HepG2 (cell line): ENCODE measurements at regions not wholly inside any gene's neighbourhood (a gene's known extent, or its start where the extent isn't known, plus 50 kb on each side); places are given as distances from the start of the nearest gene placed in this dataset.

ENCODE experiments used
- ATAC-seq: fragments of 200-7000 bp; cut with Tn5 transposase; 3 replicates; pipeline ENCODE4 v1.9.1; 2020; ENCODE audit warnings: mild to moderate bottlenecking, moderate library complexity
- BruUV-seq: library from RNA; stranded (reverse); fragments of 400-500 nt; replicated peaks from 2 replicates; lab custom pipeline; 2021; lab: Mats Ljungman, UMichigan
- CTCF ChIA-PET: fragments of 300-600 bp; formaldehyde crosslinking; extraction: SDS; loops from one replicate; lab custom pipeline; 2021; ENCODE audit warnings: low total read pairs, inconsistent platforms, low intra/inter-chr PET ratio; lab: Yijun Ruan, JAX
- POLR2A ChIA-PET: fragments of 350-600 bp; sonication (Branson Sonifier 250); formaldehyde crosslinking; loops from one replicate; lab custom pipeline; 2020; ENCODE audit warnings: antibody characterized with exemption, inconsistent platforms; lab: Yijun Ruan, JAX
- DNase-seq: peaks from one replicate; pipeline ENCODE4 v3.0.0-alpha.2; 2015; ENCODE audit warnings: low spot score
- FAIRE-seq: peaks from 3 replicates; lab custom pipeline; 2011; peaks lifted over from hg19 to GRCh38; lab: Jason Lieb, UNC
- H2AFZ ChIP-seq: one replicate; pipeline ENCODE4 v1.6.1; 2011; ENCODE audit warnings: low read length, inconsistent platforms
- H3K27ac ChIP-seq: fragments of 300-600 bp; 3 replicates; pipeline ENCODE4 v1.8.0; 2011; ENCODE audit warnings: mixed run types, mild to moderate bottlenecking, mixed read lengths, low read length, inconsistent platforms; ENCODE audit not compliant: insufficient read depth; ENCODE audit errors: extremely low read length
- H3K27me3 ChIP-seq, 2 experiments: fragments of 200-600 bp in 1 of 2; 2 replicates in 1 of 2; 3 replicates in 1 of 2; pipeline versions ENCODE4 v1.6.0 to v1.8.0; 2011; ENCODE audit warnings: low read length in 2 of 2, mild to moderate bottlenecking in 2 of 2, moderate library complexity in 2 of 2, inconsistent platforms in 1 of 2; ENCODE audit not compliant: insufficient read depth in 2 of 2, control insufficient read depth in 1 of 2
- H3K36me3 ChIP-seq, 2 experiments: fragments of 200-600 bp in 1 of 2; replicated peaks in 1 of 2; 2 replicates in 1 of 2; 3 replicates in 1 of 2; pipeline versions ENCODE4 v1.5.1 to v1.8.0; 2011; ENCODE audit warnings: low read length in 2 of 2, inconsistent platforms in 1 of 2; ENCODE audit not compliant: insufficient read depth in 2 of 2, control insufficient read depth in 1 of 2
- H3K4me1 ChIP-seq: 2 replicates; pipeline ENCODE4 v1.5.1; 2012; ENCODE audit warnings: low read length, inconsistent platforms; ENCODE audit not compliant: insufficient read depth
- H3K4me2 ChIP-seq: 2 replicates; pipeline ENCODE4 v1.6.0; 2011; ENCODE audit warnings: low read depth, low read length, inconsistent platforms
- H3K4me3 ChIP-seq, 3 experiments: fragments of 200-600 bp in 1 of 3; sonication (generic), shearing (Covaris generic) in 1 of 3; replicated peaks in 1 of 3; 2 replicates each; pipeline ENCODE4 v1.5.1; 2011 to 2016; ENCODE audit warnings: low read length in 3 of 3, inconsistent platforms in 2 of 3, low read depth in 2 of 3, mild to moderate bottlenecking in 2 of 3, control low read depth in 1 of 3, mixed read lengths in 1 of 3; ENCODE audit not compliant: insufficient read depth in 1 of 3
- H3K79me2 ChIP-seq: one replicate; pipeline ENCODE4 v1.6.1; 2011; ENCODE audit warnings: low read length, inconsistent platforms; ENCODE audit not compliant: insufficient read depth
- H3K9ac ChIP-seq: 2 replicates; pipeline ENCODE4 v1.6.0; 2011; ENCODE audit warnings: mild to moderate bottlenecking, low read depth, low read length, inconsistent platforms; ENCODE audit not compliant: insufficient read depth
- H3K9me3 ChIP-seq: 2 replicates; pipeline ENCODE4 v1.5.1; 2012; ENCODE audit warnings: mild to moderate bottlenecking, low read length
- H4K20me1 ChIP-seq: 2 replicates; pipeline ENCODE4 v1.6.0; 2011; ENCODE audit warnings: inconsistent platforms, mild to moderate bottlenecking, low read length, moderate library complexity; ENCODE audit not compliant: insufficient read depth
- KAT7 ChIP-seq: IDR thresholded peaks from 2 replicates; pipeline ENCODE4 v1.6.1; 2018; ENCODE audit warnings: borderline replicate concordance, missing compliant biosample characterization
- KDM6A ChIP-seq: IDR thresholded peaks from 2 replicates; pipeline ENCODE4 v1.6.1; 2016; ENCODE audit warnings: low read depth
- KLF6 ChIP-seq: IDR thresholded peaks from 2 replicates; pipeline ENCODE4 v1.8.0; 2016; ENCODE audit warnings: missing biosample characterization, missing genetic modification reagents
- MAF1 ChIP-seq: sonication (generic); formaldehyde crosslinking; IDR thresholded peaks from 2 replicates; pipeline ENCODE4 v1.5.0; 2020; ENCODE audit warnings: missing genetic modification reagents, borderline replicate concordance
- MEIS1 ChIP-seq: sonication (generic); formaldehyde crosslinking; IDR thresholded peaks from 2 replicates; pipeline ENCODE4 v1.9.0; 2021; ENCODE audit warnings: mild to moderate bottlenecking, missing genetic modification reagents, moderate library complexity, borderline replicate concordance
- PHF20 ChIP-seq: sonication (generic); formaldehyde crosslinking; IDR thresholded peaks from 2 replicates; pipeline ENCODE4 v1.5.0; 2020; ENCODE audit warnings: mild to moderate bottlenecking, missing genetic modification reagents
- SMYD3 ChIP-seq: sonication (generic); formaldehyde crosslinking; IDR thresholded peaks from 2 replicates; pipeline ENCODE4 v1.8.1; 2023; ENCODE audit warnings: mild to moderate bottlenecking, missing genetic modification reagents
- SOX5 ChIP-seq: IDR thresholded peaks from 2 replicates; pipeline ENCODE4 v1.6.1; 2016; ENCODE audit warnings: borderline replicate concordance
- SOX6 ChIP-seq, 2 experiments: fragments of 450-650 bp in 1 of 2; sonication (generic) in 1 of 2; formaldehyde crosslinking in 1 of 2; IDR thresholded peaks; 2 replicates each; pipeline versions ENCODE4 v1.4.0 to v1.6.1; 2017 to 2020; ENCODE audit warnings: antibody characterized with exemption in 1 of 2, mild to moderate bottlenecking in 1 of 2, missing genetic modification reagents in 1 of 2
- ZNF138 ChIP-seq: sonication (generic); formaldehyde crosslinking; IDR thresholded peaks from 2 replicates; pipeline ENCODE4 v1.5.0; 2020; ENCODE audit warnings: mild to moderate bottlenecking, low read depth, missing genetic modification reagents
- ZNF20 ChIP-seq: sonication (generic); formaldehyde crosslinking; IDR thresholded peaks from 2 replicates; pipeline ENCODE4 v1.4.0; 2020; ENCODE audit warnings: mild to moderate bottlenecking, moderate library complexity, missing genetic modification reagents
- ZNF232 ChIP-seq: sonication (generic); formaldehyde crosslinking; IDR thresholded peaks from 2 replicates; pipeline ENCODE4 v1.4.0; 2020; ENCODE audit warnings: missing genetic modification reagents, borderline replicate concordance
- ZNF33A ChIP-seq: sonication (generic); formaldehyde crosslinking; IDR thresholded peaks from 2 replicates; pipeline ENCODE4 v1.5.1; 2020; ENCODE audit warnings: missing genetic modification reagents, mild to moderate bottlenecking, moderate library complexity, borderline replicate concordance
- ZNF496 ChIP-seq: sonication (generic); formaldehyde crosslinking; IDR thresholded peaks from 2 replicates; pipeline ENCODE4 v1.8.1; 2023; ENCODE audit warnings: mild to moderate bottlenecking, moderate library complexity, missing genetic modification reagents; ENCODE audit not compliant: insufficient replicate concordance
- WGBS: methylation state at CpG from one replicate; pipeline ENCODE4 v1.1.6; 2017; ENCODE audit warnings: low lambda C conversion rate; 5-methylcytosine and 5-hydroxymethylcytosine counted together
- in situ Hi-C: cut with HindIII; loops from 2 replicates; pipeline ENCODE4 v1.10.0; 2017; ENCODE audit warnings: low pct_unique_long_range_greater_than_20kb; ENCODE audit not compliant: extremely low pct_ligation_motif_present
- intact Hi-C: fragments of 100-400 bp; cut with micrococcal nuclease; formaldehyde crosslinking; loops from one replicate; pipeline ENCODE4 v1.10.0; 2022; ENCODE audit not compliant: unreplicated experiment
- TF ChIP-seq, protein P1 (sequence below): sonication (generic); formaldehyde crosslinking; conservative IDR thresholded peaks from 2 replicates; pipeline ENCODE4 v1.4.0; 2020; ENCODE audit warnings: missing genetic modification reagents
- TF ChIP-seq, protein P2 (sequence below): sonication (generic); formaldehyde crosslinking; IDR thresholded peaks from 2 replicates; pipeline ENCODE4 v1.8.0; 2022; ENCODE audit warnings: low read depth, missing genetic modification reagents
- TF ChIP-seq, protein P3 (sequence below): sonication (generic); formaldehyde crosslinking; IDR thresholded peaks from 2 replicates; pipeline ENCODE4 v1.5.1; 2020; ENCODE audit warnings: mild to moderate bottlenecking, missing genetic modification reagents, borderline replicate concordance

DNA sequence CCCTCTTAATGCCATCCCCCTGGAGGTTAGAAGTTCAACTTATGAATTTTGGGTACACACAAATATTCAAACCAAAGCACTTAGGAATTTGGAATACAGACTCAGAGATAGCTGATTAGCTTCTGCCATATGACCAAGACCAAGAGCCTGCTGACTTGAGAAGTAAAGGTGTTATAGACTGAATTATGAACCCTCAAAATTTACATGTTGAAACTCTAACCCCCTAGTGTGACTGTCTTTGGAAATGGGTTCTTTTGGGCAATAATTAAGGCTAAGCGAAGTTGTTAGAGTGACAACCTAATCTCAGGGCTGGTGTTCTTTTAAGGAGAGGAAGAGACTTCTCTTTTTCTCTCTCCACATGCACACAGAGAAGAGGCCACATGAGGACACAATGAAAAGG, 151.2 kb downstream of the COX18 start:
- DNase-seq = no peak
- in situ Hi-C loops (no loop called here), intact Hi-C loops (no loop called here)
- no peak overlapping the region for H3K9ac ChIP-seq
- 56% methylated on average over 1 of the region's 1 CpG for WGBS
- FAIRE-seq = no peak
- H2AFZ ChIP-seq = no peak overlapping the region
- BruUV-seq = no TSS peak
- H3K4me3 ChIP-seq = no peak overlapping the region
- H4K20me1 ChIP-seq = no peaks in the 10 kb centered on the region
- POLR2A ChIA-PET = no interaction called here
- H3K79me2 ChIP-seq = no peaks in the 10 kb centered on the region
- H3K27ac ChIP-seq = no peak overlapping the region
- ATAC-seq = no peak
- H3K4me2 ChIP-seq = no peak overlapping the region
- no peaks in the 10 kb centered on the region for H3K36me3 ChIP-seq
- no peaks in the 10 kb centered on the region for H3K9me3 ChIP-seq
- TF ChIP-seq KLF6 (no peak), ZNF20 (CRISPR knock-in tag) (no peak), ZNF33A (CRISPR knock-in tag) (no peak), PHF20 (CRISPR knock-in tag) (no peak), MAF1 (CRISPR knock-in tag) (no peak), KAT7 (no peak), SOX5 (no peak), SMYD3 (no peak), SOX6 (IDR thresholded peaks at IDR 0.05) (no peak), SOX6 (CRISPR knock-in tag; IDR thresholded peaks at IDR 0.05) (no peak), ZNF232 (no peak), MEIS1 (CRISPR knock-in tag) (no peak), ZNF496 (CRISPR knock-in tag) (no peak), ZNF138 (CRISPR knock-in tag) (no peak), KDM6A (CRISPR knock-in tag) (no peak)
- TF ChIP-seq, protein P1, sequence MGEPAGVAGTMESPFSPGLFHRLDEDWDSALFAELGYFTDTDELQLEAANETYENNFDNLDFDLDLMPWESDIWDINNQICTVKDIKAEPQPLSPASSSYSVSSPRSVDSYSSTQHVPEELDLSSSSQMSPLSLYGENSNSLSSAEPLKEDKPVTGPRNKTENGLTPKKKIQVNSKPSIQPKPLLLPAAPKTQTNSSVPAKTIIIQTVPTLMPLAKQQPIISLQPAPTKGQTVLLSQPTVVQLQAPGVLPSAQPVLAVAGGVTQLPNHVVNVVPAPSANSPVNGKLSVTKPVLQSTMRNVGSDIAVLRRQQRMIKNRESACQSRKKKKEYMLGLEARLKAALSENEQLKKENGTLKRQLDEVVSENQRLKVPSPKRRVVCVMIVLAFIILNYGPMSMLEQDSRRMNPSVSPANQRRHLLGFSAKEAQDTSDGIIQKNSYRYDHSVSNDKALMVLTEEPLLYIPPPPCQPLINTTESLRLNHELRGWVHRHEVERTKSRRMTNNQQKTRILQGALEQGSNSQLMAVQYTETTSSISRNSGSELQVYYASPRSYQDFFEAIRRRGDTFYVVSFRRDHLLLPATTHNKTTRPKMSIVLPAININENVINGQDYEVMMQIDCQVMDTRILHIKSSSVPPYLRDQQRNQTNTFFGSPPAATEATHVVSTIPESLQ (CRISPR knock-in tag) = no peak
- TF ChIP-seq, protein P2, sequence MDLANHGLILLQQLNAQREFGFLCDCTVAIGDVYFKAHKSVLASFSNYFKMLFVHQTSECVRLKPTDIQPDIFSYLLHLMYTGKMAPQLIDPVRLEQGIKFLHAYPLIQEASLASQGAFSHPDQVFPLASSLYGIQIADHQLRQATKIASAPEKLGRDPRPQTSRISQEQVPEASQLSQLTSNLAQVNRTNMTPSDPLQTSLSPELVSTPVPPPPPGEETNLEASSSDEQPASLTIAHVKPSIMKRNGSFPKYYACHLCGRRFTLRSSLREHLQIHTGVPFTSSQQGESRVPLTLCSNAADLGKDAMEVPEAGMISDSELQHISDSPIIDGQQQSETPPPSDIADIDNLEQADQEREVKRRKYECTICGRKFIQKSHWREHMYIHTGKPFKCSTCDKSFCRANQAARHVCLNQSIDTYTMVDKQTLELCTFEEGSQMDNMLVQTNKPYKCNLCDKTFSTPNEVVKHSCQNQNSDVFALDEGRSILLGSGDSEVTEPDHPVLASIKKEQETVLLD (CRISPR knock-in tag) = no peak
- TF ChIP-seq, protein P3, sequence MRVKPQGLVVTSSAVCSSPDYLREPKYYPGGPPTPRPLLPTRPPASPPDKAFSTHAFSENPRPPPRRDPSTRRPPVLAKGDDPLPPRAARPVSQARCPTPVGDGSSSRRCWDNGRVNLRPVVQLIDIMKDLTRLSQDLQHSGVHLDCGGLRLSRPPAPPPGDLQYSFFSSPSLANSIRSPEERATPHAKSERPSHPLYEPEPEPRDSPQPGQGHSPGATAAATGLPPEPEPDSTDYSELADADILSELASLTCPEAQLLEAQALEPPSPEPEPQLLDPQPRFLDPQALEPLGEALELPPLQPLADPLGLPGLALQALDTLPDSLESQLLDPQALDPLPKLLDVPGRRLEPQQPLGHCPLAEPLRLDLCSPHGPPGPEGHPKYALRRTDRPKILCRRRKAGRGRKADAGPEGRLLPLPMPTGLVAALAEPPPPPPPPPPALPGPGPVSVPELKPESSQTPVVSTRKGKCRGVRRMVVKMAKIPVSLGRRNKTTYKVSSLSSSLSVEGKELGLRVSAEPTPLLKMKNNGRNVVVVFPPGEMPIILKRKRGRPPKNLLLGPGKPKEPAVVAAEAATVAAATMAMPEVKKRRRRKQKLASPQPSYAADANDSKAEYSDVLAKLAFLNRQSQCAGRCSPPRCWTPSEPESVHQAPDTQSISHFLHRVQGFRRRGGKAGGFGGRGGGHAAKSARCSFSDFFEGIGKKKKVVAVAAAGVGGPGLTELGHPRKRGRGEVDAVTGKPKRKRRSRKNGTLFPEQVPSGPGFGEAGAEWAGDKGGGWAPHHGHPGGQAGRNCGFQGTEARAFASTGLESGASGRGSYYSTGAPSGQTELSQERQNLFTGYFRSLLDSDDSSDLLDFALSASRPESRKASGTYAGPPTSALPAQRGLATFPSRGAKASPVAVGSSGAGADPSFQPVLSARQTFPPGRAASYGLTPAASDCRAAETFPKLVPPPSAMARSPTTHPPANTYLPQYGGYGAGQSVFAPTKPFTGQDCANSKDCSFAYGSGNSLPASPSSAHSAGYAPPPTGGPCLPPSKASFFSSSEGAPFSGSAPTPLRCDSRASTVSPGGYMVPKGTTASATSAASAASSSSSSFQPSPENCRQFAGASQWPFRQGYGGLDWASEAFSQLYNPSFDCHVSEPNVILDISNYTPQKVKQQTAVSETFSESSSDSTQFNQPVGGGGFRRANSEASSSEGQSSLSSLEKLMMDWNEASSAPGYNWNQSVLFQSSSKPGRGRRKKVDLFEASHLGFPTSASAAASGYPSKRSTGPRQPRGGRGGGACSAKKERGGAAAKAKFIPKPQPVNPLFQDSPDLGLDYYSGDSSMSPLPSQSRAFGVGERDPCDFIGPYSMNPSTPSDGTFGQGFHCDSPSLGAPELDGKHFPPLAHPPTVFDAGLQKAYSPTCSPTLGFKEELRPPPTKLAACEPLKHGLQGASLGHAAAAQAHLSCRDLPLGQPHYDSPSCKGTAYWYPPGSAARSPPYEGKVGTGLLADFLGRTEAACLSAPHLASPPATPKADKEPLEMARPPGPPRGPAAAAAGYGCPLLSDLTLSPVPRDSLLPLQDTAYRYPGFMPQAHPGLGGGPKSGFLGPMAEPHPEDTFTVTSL (CRISPR knock-in tag) = no peak
- TF ChIP-seq, all 625 proteins: peak for 0
- no peaks in the 10 kb centered on the region for H3K4me1 ChIP-seq
- CTCF ChIA-PET = no interaction called here
- no peaks in the 10 kb centered on the region for H3K27me3 ChIP-seq
